ENCODE measurements at regions not wholly inside any gene's neighbourhood (a gene's known extent, or its start where the extent isn't known, plus 50 kb on each side); places are given as distances from the start of the nearest gene placed in this dataset.

- intact Hi-C loops (cut with micrococcal nuclease), result no loop called here
- ATAC-seq (ENCODE audit: low read depth) (no peak), DNase-seq (no peak)
- Mint-ChIP-seq H3K27ac (no peak overlapping the region), H3K9me3 (no peaks in the 10 kb centered on the region), H3K27me3 (no peaks in the 10 kb centered on the region), H3K36me3 (ENCODE audit: low read depth) (no peaks in the 10 kb centered on the region), H3K4me3 (no peak overlapping the region), H3K4me1 (peaks cover 15% of the 10 kb centered on the region)
- POLR2A ChIA-PET, result no interaction called here
- no peak for TF ChIP-seq CTCF (IDR thresholded peaks at IDR 0.05)
- CTCF ChIA-PET, result no interaction called here
Measured at GRCh38 chr17:27230996-27231395, 62.9 kb upstream of the WSB1 start.

- POLR2A ChIA-PET, result interaction anchor here (0.6 kb wide), 1 partner anchor 43 kb away, joined by 3 read pairs; no protein-coding TSS in a partner anchor
- H3K9me3 Mint-ChIP-seq, result no peaks in the 10 kb centered on the region
Measured at GRCh38 chr17:27232328-27232727, 61.6 kb upstream of the WSB1 start.

GRCh38 chr17:27233059-27233458 is 60.9 kb upstream of the WSB1 start:
- H3K27ac Mint-ChIP-seq, result peak overlapping the region; percentile 30
- ChIA-PET CTCF (interaction anchor here (1.2 to 1.5 kb wide), 3 partner anchors 100 to 367 kb away, joined by 3 to 8 read pairs (median 3); no protein-coding TSS in a partner anchor), POLR2A (interaction anchor here (0.6 to 1.2 kb wide), 3 partner anchors 15 to 100 kb away, joined by 3 read pairs; no protein-coding TSS in a partner anchor)
- no peaks in the 10 kb centered on the region for H3K27me3 Mint-ChIP-seq
- peaks cover 23% of the 10 kb centered on the region for H3K4me1 Mint-ChIP-seq
- no peak for TF ChIP-seq CTCF (IDR thresholded peaks at IDR 0.05)
- no peaks in the 10 kb centered on the region for H3K9me3 Mint-ChIP-seq
- no peak for ATAC-seq (ENCODE audit: low read depth)
- no peaks in the 10 kb centered on the region for H3K36me3 Mint-ChIP-seq (ENCODE audit: low read depth)
- DNase-seq, result no peak
- intact Hi-C loops (cut with micrococcal nuclease), result no loop called here
- no peak overlapping the region for H3K4me3 Mint-ChIP-seq

More at GRCh38 chr17:27232328-27232727, 61.6 kb upstream of the WSB1 start:
- no peak overlapping the region for H3K4me3 Mint-ChIP-seq
- CTCF ChIA-PET, result interaction anchor here (1.2 kb wide), 1 partner anchor 101 kb away, joined by 3 read pairs; no protein-coding TSS in a partner anchor
- ATAC-seq (ENCODE audit: low read depth) (no peak), DNase-seq (no peak)
- H3K36me3 Mint-ChIP-seq (ENCODE audit: low read depth), result no peaks in the 10 kb centered on the region
- H3K27me3 Mint-ChIP-seq, result no peaks in the 10 kb centered on the region
- intact Hi-C loops (cut with micrococcal nuclease), result no loop called here
- no peak overlapping the region for H3K27ac Mint-ChIP-seq
- H3K4me1 Mint-ChIP-seq, result peaks cover 23% of the 10 kb centered on the region
- TF ChIP-seq CTCF (IDR thresholded peaks at IDR 0.05), result no peak

- ATAC-seq (ENCODE audit: low read depth) (no peak), DNase-seq (no peak)
- no peaks in the 10 kb centered on the region for H3K9me3 Mint-ChIP-seq
- TF ChIP-seq CTCF (IDR thresholded peaks at IDR 0.05), result no peak
- POLR2A ChIA-PET, result interaction anchor here (1.0 to 1.2 kb wide), 2 partner anchors 16 to 99 kb away, joined by 3 read pairs; no protein-coding TSS in a partner anchor
- H3K27me3 Mint-ChIP-seq, result no peaks in the 10 kb centered on the region
- peak overlapping the region; percentile 41 for H3K27ac Mint-ChIP-seq
- H3K36me3 Mint-ChIP-seq (ENCODE audit: low read depth), result no peaks in the 10 kb centered on the region
- CTCF ChIA-PET, result interaction anchor here (1.3 to 1.5 kb wide), 2 partner anchors 101 to 366 kb away, joined by 3 to 8 read pairs; no protein-coding TSS in a partner anchor
- intact Hi-C loops (cut with micrococcal nuclease), result no loop called here
- peaks cover 28% of the 10 kb centered on the region for H3K4me1 Mint-ChIP-seq
- H3K4me3 Mint-ChIP-seq, result no peak overlapping the region
Measured at GRCh38 chr17:27233776-27234175, 60.1 kb upstream of the WSB1 start.

GRCh38 chr17:27236717-27237315 is 57.1 kb upstream of the WSB1 start:
- H3K4me1 Mint-ChIP-seq, result peaks cover 54% of the 10 kb centered on the region
- no peaks in the 10 kb centered on the region for H3K36me3 Mint-ChIP-seq (ENCODE audit: low read depth)
- peak; percentile 48 for DNase-seq
- intact Hi-C loops (cut with micrococcal nuclease), result loop anchor here (1.0 to 5.0 kb wide), 10 partner anchors 20 to 414 kb away; partner anchors contain the start of gene KSR1
- no peak overlapping the region for H3K4me3 Mint-ChIP-seq
- no peak overlapping the region for H3K27ac Mint-ChIP-seq
- ATAC-seq (ENCODE audit: low read depth), result peak; percentile 59
- ChIA-PET CTCF (interaction anchor here (0.6 to 5.1 kb wide), 42 partner anchors 8 to 817 kb away, joined by 3 to 131 read pairs (median 5); partner anchors contain the start of genes KSR1 and WSB1), POLR2A (interaction anchor here (0.7 to 8.0 kb wide), 7 partner anchors 18 to 363 kb away, joined by 3 to 96 read pairs (median 5); partner anchors contain the start of gene WSB1)
- H3K9me3 Mint-ChIP-seq, result no peaks in the 10 kb centered on the region
- TF ChIP-seq CTCF (IDR thresholded peaks at IDR 0.05), result peak; percentile 97
- no peaks in the 10 kb centered on the region for H3K27me3 Mint-ChIP-seq
